HG02938 (cell line): ENCODE measurements at regions not wholly inside any gene's neighbourhood (a gene's known extent, or its start where the extent isn't known, plus 50 kb on each side); places are given as distances from the start of the nearest gene placed in this dataset.

Experiments used
- ATAC-seq: cut with Tn5 transposase; IDR thresholded peaks from one replicate; pipeline ENCODE4 v1.9.1; 2021; ENCODE audit warnings: mild to moderate bottlenecking, moderate library complexity; ENCODE audit not compliant: unreplicated experiment

DNA sequence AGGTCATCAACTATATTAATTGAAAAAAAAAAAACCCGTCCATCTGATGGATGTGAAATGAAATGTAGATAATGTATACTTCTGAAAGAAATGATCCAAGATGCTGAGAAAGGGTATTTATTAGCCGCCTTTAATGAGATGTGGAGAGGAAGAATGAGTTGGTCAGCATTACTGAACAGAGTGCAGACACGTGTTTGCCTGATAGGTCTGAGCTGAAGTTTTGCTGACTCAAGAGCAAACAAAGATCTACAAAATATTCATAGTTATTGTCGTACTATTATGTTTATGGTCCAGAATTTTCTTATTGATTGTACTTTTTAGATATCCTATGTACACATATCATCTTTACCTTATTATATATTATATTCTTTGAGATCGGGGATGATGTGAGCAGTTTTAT is 235.3 kb downstream of the RDH14 start:
- no peak for ATAC-seq

DNA sequence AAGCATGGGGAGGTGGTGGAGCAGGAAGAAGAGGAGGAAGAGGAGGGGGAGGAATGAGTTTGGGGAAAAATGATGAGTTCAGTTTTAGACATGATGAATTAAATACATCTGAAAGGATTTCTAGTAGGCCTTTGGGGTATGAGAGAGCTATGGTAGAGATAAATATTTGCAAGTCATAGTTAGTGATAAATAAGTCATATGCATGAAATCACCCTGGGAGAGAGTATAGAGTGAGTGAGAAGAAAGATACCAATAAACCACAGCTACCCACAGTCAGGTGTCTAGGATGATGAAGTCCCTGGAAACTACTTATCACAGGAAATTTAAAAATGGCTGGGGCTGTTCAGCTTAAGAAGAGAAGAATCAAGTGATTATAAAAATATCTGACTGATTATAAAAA is 240.5 kb downstream of the RDH14 start:
- no peak for ATAC-seq

DNA sequence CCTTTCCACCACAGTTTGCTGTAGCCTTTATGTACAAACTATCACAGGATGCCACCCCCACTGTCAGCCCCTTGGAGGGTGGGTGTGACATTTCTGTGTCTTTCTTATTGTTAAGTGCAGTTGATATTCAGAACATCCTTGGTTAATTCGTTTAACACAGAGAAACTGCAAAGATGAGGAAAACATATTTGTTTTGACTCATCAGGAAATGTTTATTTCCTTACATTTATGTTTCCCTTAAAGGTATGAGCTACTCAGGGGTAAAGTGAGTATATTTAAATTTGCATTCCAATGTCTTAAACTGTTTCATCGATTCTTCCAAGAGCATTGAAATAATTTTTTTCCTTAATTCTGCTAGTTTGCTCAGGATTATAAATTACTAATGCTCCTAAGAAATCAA is 243.4 kb downstream of the RDH14 start:
- no peak for ATAC-seq

DNA sequence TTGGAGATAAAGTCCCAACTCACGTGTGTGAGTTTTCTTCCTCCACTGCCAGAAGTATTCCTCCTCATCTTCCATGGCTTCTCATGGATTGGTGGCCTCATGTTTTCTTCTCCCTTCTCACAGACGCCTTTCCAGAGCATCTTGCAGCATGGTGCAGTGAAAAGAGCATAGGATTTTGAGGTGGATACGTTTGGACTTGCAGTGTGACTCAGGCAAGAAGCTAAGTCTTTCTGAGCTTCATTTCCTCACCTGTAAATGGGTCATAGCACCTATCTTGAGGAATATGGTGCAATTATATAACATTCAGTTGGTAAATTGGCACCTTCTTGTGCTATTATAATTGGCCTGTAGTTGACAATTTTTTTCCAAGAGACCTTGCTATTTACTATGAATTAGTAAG is 247.6 kb downstream of the RDH14 start:
- ATAC-seq: no peak

DNA sequence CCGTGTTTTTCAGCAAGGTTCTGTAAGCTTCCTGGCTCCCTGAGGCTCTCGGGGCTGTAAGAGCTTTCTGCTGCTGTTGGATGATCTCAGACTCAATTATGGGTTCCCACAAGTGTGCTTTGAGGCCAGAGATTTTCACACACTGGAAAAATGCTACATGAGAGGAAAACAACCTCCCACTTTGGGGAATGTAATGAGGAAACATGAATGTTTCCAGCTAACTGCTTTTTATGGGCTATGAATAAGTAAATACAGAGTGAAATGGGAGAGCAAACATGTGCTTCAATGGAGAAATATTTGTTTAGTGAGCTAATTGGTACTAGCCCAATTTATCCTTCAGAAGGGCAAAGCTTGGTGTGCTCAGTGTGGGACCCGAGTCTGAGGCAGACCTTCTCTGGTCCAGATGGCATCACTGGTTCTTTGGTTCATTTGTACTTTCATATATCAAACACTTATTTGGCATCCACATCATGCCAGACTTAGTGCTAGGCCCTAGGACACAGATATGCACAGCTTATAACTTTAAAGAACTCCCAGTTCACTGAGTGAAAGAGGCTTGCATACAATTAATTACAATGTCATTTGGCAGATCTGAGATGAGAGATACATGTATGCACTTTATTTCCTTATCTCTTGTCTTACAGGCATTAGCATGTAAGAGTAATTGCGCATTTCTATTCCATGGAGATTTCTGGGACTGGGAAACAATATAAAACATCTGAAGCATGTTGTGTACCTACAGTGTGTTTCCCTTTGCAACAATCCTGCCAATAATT is 248.8 kb downstream of the RDH14 start:
- ATAC-seq: no peak

DNA sequence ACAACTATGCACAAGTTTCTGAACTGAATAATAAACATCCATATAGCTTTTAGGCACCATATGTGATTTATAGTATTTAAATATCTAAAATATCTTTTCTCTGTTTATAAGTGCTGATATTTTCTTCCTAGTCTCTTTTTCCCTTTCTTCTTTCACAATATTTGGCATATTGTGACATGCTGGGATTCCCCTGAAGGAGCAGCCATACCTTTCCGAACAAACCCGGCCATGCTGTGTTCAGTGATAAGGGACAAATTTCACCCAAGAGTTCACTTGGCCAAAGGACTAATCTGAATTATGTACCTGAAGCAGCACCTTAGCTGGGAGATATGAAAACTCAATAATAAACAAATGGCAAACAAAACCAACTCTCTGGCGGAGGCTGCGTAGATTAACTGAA is 250.8 kb downstream of the RDH14 start:
- no peak for ATAC-seq

DNA sequence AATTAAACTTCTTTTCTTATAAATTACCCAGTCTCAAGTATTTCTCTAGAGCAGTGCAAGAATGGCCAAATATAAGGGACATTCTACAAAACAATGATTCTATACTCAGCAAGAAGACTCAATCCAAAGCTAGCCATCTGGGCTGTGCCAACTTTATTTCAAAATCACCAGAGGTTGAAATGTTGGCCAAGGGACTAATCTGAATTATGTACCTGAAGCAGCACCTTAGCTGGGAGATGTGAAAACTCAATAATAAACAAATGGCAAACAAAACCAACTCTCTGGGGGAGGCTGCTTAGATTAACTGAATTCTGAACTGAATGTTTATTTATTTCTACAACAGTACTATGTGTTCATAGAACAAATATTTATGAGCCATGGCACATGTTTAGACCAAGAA is 251.3 kb downstream of the RDH14 start:
- ATAC-seq: no peak

DNA sequence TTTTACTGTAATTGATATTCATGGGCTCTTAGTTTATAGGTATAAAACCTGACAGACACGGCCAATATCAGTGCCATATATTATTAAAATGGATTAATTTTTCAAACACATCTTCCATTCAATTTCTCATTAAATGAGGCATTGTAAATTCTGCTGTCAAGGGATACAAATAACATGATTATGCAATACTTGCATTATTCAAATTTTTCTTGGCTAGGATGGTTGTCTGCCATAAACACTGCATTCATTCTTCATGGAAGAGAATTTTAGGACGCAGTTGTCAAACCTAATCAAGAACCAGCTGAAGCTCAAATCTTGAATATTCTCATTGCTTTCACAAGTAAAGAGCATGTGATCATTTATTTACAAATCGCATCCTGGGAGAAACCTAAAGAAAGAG is 255.6 kb downstream of the RDH14 start:
- ATAC-seq: no peak

DNA sequence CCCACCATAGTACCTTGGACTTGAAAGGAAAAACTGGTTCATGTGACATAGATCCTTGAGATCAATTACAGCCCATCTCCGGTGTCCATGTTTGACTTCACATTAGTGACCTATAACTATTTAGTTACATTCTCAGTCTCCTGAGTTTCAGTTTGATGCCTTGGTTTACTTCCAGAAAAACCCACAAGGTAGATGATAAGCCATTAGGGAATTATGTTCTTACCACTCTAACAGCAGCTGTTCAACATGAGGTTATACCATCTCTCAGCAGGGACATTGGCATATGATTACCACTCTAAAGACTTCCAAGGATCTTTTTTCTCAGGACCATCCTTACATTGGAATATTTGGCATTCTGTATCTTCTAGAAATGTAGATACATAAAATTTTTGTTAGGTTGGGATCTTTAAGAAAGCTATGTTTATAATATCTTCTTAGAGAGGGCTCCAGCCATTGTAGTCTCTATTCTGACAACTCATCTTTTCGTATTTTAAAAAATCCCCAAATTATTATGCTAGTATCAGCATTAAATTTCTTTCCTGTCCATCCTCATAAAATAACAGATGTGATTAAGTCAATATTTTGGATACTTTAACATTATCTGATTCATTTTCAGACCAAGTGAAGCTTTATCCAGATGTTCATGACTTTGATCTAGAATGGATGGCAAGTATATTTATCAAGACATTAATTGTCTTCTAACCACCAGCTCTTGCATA is 258.9 kb downstream of the RDH14 start:
- no peak for ATAC-seq

DNA sequence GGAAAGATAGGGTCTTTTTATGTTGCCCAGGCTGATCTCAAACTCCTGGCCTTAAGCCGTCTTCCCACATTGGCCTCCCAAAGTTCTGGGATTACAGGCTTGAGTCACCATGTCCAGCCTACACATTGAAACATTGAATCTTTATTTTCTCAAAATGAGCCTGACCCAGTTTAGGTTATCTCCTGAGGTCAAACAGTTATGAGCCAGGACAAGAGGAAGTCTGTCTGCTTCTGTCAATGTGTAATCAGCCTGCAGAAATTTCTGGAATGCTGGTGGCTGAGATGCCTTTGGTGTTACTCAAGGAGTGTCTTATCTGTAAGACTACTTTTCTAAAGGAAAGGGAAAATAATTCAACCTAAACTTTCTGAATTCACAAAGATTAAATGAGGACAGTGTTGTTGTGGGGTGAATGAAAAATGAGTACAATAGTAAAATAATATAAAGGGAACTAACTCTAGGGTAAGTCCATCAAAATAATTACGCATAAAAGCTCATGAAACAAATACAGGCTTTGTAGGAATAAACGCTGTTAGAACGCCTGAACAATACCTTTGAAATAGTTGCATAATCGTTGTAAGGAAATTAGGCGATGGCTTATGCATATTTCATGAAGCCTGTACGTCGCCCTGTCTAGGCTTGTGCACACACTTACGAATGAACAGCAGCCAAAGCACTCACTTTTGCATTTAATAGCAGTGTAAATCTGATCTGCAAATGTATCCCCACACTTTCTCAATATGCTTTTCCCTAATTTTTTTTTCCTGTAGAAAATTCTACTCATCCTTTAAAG is 260.8 kb downstream of the RDH14 start:
- ATAC-seq: no peak

DNA sequence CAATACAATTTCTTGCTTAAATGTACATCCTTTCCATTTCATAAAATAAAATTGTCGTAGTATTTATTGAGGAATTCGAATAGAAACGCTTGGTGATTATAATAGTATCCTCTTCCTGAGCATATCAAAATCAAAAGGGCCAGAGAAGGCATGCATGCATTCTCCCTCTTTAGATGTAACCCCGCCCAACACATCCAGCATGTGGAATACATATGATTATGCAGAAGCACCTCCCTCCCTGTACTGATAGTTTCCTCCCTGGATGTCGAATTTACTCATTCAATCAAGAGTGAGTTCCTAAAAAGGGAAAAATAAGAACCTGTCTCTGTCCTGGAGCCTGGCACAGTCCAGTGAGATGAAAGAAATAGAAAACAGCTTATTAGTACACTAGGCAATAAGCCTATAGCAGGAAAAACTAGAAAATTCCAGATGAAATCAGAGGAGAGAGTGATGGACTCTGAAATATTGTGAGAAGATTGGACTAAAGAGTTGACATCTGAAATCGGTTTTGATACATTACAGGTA is 262.9 kb downstream of the RDH14 start:
- ATAC-seq: no peak

DNA sequence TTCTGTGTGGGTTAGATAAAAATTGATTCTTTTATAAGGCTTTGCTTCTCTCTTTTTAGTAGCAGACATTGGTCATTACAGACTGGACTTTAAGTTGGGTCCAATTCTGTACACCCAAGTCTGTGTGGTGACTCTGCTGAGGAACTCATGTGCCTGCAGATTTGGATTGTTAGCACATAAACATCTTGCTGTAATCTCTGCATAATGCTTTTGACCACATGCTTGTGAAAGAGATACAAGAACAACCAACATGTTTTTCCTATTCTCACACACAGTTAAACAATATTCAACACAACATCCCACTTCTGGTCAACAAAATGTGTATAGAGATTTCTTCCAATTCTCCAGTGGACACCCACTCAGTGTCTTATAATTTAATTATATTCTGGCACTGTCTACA is 270.1 kb downstream of the RDH14 start:
- no peak for ATAC-seq

DNA sequence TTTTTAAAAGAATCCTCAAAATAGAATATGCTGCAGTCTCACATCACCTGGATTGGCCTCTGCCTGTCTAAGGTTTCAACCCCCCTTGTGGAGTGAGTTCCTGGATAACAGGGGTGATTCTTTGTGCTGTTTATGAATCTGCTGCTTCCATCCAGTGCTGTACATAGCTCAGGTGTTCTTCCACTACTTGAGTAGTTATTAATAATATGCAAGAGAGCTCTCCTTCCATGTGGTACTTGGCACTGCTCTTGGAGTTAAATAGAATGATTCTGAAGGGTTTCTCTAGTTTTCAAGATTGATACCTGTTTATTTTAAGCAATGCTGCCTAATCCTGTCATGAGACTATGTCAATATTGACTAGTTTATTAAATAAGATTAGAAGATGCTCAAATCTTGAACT is 273.6 kb downstream of the RDH14 start:
- no peak for ATAC-seq

DNA sequence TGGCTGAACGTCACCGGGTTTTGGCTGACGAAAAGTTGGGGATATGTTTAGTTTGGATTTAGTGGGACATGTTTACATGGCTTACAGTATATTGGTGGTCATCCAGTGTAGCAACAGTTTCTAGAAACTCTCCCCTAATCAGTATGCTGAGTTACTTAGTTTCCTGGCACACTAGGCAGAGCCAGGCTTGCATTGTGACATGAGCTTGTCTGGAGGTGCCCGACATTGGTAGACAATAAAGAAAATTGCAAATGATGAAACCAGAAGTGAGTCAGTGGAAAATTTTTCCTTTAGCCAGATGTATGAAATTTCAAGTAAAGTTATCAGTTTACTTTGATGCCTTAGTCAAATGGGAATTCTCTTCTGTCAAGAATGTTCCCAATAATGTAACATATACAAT is 276.1 kb downstream of the RDH14 start:
- ATAC-seq: no peak

DNA sequence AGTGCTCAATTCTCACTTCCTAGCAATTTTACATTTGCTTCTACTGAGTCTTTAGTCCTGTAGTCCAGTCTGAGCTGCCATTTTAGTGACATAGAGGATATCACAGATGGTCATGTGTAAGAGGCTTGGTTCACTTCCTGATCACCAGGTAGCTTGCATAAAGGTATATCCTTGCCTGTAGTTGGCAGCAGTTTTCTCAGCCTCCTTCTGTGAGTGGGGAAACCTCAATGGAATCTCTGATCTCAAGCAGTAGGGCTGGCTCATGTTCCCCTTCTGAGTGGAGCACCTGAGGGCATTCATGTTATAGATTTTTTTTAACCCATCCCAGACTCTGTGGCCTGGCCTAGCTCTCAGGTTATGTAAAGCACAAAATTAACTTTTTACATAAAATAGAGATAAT is 278.4 kb downstream of the RDH14 start:
- ATAC-seq: no peak

DNA sequence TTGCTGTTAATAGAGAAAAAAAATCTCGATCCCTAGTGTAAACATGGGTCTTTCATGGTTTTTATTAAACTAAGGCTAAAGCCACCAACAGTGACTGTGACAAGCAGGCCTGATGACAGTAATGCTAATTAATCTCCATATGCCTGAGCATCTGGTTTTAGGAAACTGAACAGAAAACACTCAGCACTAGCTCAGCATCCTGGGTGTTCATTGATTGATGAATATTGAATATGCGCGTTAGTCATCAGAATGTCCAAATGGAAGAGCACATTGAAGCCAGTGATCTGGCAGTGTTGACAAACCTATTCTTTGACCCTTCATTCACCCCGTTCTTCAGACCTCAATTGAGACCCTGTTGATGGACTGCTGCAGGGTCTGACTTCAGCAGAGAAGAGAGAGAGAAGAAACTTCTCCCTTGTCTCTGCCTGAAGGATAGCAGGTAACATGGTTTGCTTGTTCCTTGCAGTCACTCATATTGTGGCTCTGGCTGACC is 283.8 kb downstream of the RDH14 start:
- ATAC-seq: no peak

DNA sequence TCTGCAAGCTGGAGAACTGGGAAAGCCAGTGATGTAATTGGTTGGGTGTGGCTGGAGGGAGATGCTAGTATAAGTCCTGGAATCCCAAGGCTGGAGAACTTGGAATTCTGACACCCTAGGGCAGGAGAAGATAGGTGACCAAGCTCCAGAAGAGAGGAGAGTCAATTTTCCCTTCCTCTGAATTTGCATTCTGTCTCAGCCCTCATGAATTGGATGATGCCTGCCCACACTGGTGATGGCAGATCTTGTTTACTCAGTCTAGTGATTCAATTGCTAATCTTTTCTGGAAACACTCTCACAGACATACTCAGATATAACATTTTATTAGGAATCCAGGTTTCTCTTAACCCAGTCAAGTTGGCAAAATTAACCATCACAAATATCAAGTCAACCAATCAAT is 287.2 kb downstream of the RDH14 start:
- ATAC-seq: no peak

DNA sequence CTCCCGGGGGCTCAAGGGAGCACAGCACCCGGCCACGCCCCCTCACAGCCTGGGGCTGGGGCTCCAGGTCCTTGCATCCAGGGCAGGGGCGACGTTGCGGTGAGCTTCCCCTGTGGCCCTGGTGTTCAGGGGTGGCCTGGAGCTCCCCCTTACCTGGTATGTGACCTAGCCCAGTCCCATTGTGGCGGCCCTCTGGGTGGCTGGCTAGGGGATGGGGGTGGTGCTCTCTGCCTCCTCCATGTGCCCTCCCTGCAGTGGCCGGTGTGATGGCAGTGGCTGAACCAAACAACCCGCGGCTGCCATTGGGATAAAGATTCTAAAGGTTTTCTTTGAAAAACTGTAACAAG is 288.3 kb downstream of the RDH14 start:
- no peak for ATAC-seq

DNA sequence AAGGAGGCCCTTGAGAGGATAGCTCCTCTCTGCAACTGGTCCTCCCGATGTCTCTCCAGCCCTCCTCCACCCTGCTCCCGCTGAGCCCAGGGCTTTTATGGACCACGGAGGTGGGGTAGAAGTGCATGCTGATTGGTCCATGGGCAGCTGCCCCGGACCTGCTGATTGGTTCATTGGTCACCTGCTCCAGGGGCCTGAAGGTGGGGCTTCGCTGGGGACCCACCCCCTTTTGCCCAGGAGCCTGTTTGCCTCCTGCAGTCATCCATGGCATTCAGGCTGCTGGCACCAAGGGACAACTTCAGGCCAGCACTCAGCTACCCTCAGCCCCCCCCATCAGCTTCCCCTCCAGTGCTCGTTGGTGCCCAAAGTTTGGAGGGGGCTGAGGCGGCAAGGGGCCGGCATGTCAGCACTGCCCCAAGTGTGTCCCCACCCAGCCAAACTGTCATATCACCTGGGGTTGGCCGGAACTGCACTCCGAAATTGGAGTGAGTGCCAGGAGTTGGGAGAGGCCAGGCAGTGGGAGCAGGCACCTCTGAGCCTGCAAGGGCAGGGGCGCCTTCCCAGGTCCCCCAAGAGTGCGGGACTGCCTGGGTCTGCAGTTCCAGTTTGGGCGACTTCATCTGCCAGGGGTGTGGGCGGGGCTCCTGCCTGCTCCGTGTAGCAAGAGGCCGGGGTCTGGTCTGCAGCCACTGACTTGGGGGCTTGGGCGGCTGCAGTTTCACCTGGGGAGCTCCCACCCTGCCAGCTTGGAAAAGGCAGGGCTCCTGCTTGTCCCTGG is 288.9 kb downstream of the RDH14 start:
- no peak for ATAC-seq

DNA sequence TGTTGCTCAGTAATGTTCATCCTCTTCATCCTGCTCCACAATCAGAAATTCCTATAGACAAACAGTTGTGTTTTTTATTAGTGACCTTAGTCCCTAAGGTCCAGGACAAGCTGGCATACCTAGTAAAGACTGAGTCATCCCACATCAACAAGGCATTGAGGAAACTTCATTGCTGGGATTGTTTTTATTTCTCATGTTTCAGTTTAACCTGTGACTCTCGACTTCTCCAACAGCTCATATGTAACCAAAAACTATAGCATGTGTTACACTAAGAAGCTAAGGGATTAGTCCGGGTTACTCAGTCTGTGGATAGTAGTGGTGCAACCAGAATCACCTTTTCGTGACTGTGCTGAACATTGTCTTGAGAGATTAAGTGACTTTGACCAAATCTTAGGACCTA is 292.1 kb downstream of the RDH14 start:
- ATAC-seq: no peak

DNA sequence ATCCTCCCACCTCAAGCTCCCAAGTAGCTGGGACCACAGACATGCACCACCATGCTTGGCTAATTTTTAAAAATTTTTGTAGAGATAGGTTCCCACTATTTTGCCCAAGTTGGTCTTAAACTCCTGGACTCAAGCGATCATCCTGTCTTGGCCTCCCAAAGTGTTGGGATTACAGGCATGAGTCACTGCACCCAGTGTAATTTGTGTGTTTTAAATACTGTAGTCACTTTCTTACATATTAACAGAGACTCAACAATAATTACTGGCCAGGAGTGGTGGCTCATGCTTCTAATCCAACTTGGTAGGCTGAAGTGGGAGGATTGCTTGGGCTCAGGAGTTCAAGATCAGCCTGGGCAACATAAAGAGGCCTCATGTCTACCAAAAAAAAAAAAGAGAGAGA is 293.0 kb downstream of the RDH14 start:
- ATAC-seq: no peak
